ENCODE measurements at regions not wholly inside any gene's neighbourhood (a gene's known extent, or its start where the extent isn't known, plus 50 kb on each side); places are given as distances from the start of the nearest gene placed in this dataset.

DNA sequence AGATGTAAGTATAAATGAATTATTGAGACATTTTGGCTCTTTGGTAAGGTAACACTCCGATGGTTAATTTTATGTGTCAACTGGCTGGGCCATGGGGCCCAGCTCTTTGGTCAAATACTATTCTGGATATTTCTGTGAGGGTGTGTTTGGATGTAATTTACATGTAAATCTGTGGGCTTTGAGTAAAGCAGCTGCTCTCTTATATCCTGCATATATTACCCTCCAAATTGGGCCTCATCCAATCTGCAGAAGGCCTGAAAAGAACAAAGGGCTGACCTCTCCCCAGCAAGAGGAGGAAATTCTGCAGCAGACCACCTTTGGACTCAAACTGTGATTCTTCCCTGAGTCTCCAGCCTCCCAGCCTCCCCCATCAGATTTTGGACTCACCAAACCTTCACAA, 464.1 kb downstream of the PLCL1 start:
- TF ChIP-seq CTCF (IDR thresholded peaks at IDR 0.05; ENCODE audit: insufficient read depth, low read depth, low read length) (no peak), EZH2 (IDR thresholded peaks at IDR 0.05; ENCODE audit: insufficient read depth, low read length) (no peak)
